Neural cell (in vitro differentiated cells): ENCODE measurements at regions not wholly inside any gene's neighbourhood (a gene's known extent, or its start where the extent isn't known, plus 50 kb on each side); places are given as distances from the start of the nearest gene placed in this dataset.

Experiments used
- H2AFZ ChIP-seq: fragments of 200-600, 300-800 bp; sonication (generic), shearing (Covaris generic); 2 replicates; pipeline ENCODE4 v1.6.0; 2014; ENCODE audit warnings: low read depth, mild to moderate bottlenecking, antibody characterized with exemption, low read length, moderate library complexity
- H3F3A ChIP-seq: fragments of 200-600 bp; shearing (Covaris generic); 2 replicates; pipeline ENCODE4 v1.6.1; 2016; ENCODE audit warnings: mild to moderate bottlenecking, moderate library complexity, mixed read lengths, antibody characterized with exemption, low read length; ENCODE audit not compliant: insufficient read depth, poor library complexity, severe bottlenecking
- H3K27ac ChIP-seq: fragments of 200-600, 300-800 bp; sonication (generic), shearing (Covaris generic); 2 replicates; pipeline ENCODE4 v1.5.1; 2014; ENCODE audit warnings: mild to moderate bottlenecking, low read length, moderate library complexity
- H3K27me3 ChIP-seq: fragments of 300-800, 200-600 bp; sonication (generic), shearing (Covaris generic); 2 replicates; pipeline ENCODE4 v1.6.0; 2014; ENCODE audit warnings: mild to moderate bottlenecking, low read depth, low read length, moderate library complexity; ENCODE audit not compliant: insufficient read depth
- H3K36me3 ChIP-seq: fragments of 300-800, 200-600 bp; sonication (generic), shearing (Covaris generic); 2 replicates; pipeline ENCODE4 v1.5.1; 2014; ENCODE audit warnings: mild to moderate bottlenecking, antibody characterized with exemption, low read length, moderate library complexity; ENCODE audit not compliant: insufficient read depth
- H3K4me2 ChIP-seq: fragments of 300-800, 200-600 bp; sonication (generic), shearing (Covaris generic); 2 replicates; pipeline ENCODE4 v1.6.0; 2014; ENCODE audit warnings: mild to moderate bottlenecking, low read length
- H3K4me3 ChIP-seq: fragments of 300-800, 200-600 bp; sonication (generic), shearing (Covaris generic); 2 replicates; pipeline ENCODE4 v1.5.1; 2014; ENCODE audit warnings: mild to moderate bottlenecking, low read length, moderate library complexity
- H3K79me2 ChIP-seq: fragments of 200-600 bp; shearing (Covaris generic); replicated peaks from 2 replicates; pipeline ENCODE4 v1.6.0; 2014; ENCODE audit warnings: mild to moderate bottlenecking, low read length, moderate library complexity; ENCODE audit not compliant: insufficient read depth
- H3K9ac ChIP-seq: fragments of 300-800, 200-600 bp; sonication (generic), shearing (Covaris generic); 2 replicates; pipeline ENCODE4 v1.6.1; 2016; ENCODE audit warnings: mild to moderate bottlenecking, low read length, mixed read lengths
- H3K9me2 ChIP-seq: fragments of 200-600 bp; shearing (Covaris generic); 2 replicates; pipeline ENCODE4 v1.6.1; 2016; ENCODE audit warnings: mild to moderate bottlenecking, low read length, mixed read lengths; ENCODE audit not compliant: insufficient read depth
- H3K9me3 ChIP-seq: fragments of 200-600, 300-800 bp; sonication (generic), shearing (Covaris generic); 2 replicates; pipeline ENCODE4 v1.6.1; 2016; ENCODE audit warnings: mild to moderate bottlenecking, mixed run types, low read length, moderate library complexity, mixed read lengths
- H4K20me1 ChIP-seq: fragments of 200-600 bp; shearing (Covaris generic); 2 replicates; pipeline ENCODE4 v1.6.1; 2016; ENCODE audit warnings: mild to moderate bottlenecking, mixed run types; ENCODE audit not compliant: insufficient read depth
- EP300 ChIP-seq: fragments of 450-650 bp; conservative IDR thresholded peaks from 2 replicates; pipeline ENCODE4 v1.6.1; 2014; ENCODE audit warnings: antibody characterized with exemption, mild to moderate bottlenecking, moderate library complexity; ENCODE audit not compliant: poor library complexity, severe bottlenecking
- EZH2 ChIP-seq: fragments of 200-600, 300-800 bp; shearing (Covaris generic), sonication (generic); IDR thresholded peaks from 2 replicates; pipeline ENCODE4 v1.6.1; 2014; ENCODE audit warnings: antibody characterized with exemption, low read length, borderline replicate concordance, mild to moderate bottlenecking; ENCODE audit not compliant: insufficient read depth, poor library complexity, severe bottlenecking
- MXI1 ChIP-seq: fragments of 450-650 bp; conservative IDR thresholded peaks from 2 replicates; pipeline ENCODE4 v1.6.1; 2014; ENCODE audit warnings: antibody characterized with exemption, mild to moderate bottlenecking; ENCODE audit not compliant: poor library complexity, severe bottlenecking
- POLR2AphosphoS5 ChIP-seq: IDR thresholded peaks from 2 replicates; pipeline ENCODE4 v1.6.1; 2012
- RAD21 ChIP-seq: fragments of 450-650 bp; conservative IDR thresholded peaks from 2 replicates; pipeline ENCODE4 v1.6.1; 2014; ENCODE audit warnings: antibody characterized with exemption, mild to moderate bottlenecking, moderate library complexity
- REST ChIP-seq: IDR thresholded peaks from 2 replicates; pipeline ENCODE4 v1.6.1; 2012; ENCODE audit warnings: borderline replicate concordance
- SMC3 ChIP-seq: fragments of 450-650 bp; conservative IDR thresholded peaks from 2 replicates; pipeline ENCODE4 v1.6.1; 2014; ENCODE audit warnings: antibody characterized with exemption, mild to moderate bottlenecking, moderate library complexity; ENCODE audit not compliant: poor library complexity
- TAF1 ChIP-seq: IDR thresholded peaks from 2 replicates; pipeline ENCODE4 v1.6.1; 2012; ENCODE audit warnings: low read depth
- TF ChIP-seq, protein P1 (sequence below): fragments of 450-650 bp; IDR thresholded peaks from 2 replicates; pipeline ENCODE4 v1.5.1; 2014; ENCODE audit warnings: antibody characterized with exemption, mild to moderate bottlenecking, moderate library complexity; ENCODE audit not compliant: poor library complexity, severe bottlenecking

DNA sequence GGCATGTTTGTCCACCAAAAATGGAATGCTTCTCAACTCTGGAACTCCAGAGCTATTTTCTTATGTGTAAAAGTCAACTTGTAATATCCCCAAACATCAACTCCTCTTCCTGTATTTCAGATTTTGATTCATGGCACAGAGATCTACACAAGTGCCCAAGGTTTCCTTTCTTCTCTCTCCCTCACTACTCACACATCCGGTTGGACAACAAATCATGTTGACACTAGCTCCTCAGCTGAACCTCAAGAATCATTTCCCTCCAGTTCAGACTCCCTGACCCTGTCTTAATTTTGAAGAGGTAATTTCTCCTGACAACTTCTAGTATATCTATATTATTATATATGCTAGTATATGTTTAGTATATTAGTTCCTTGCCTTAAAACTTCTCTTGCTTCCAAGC is 485.4 kb upstream of the CCDC196 start:
- no peak overlapping the region for H3K4me3 ChIP-seq
- H4K20me1 ChIP-seq: no peaks in the 10 kb centered on the region
- H3K27ac ChIP-seq: no peak overlapping the region
- H3K9ac ChIP-seq: no peak overlapping the region
- H3K36me3 ChIP-seq: no peaks in the 10 kb centered on the region
- H3F3A ChIP-seq: no peaks in the 10 kb centered on the region
- no peaks in the 10 kb centered on the region for H3K79me2 ChIP-seq
- H3K9me2 ChIP-seq: no peaks in the 10 kb centered on the region
- no peak overlapping the region for H2AFZ ChIP-seq
- H3K27me3 ChIP-seq: no peaks in the 10 kb centered on the region
- H3K9me3 ChIP-seq: peaks cover 14% of the 10 kb centered on the region
- no peak overlapping the region for H3K4me2 ChIP-seq
- TF ChIP-seq SMC3: no peak
- no peak for TF ChIP-seq MXI1
- no peak for TF ChIP-seq REST
- no peak for TF ChIP-seq RAD21
- no peak for TF ChIP-seq TAF1
- no peak for TF ChIP-seq EZH2
- TF ChIP-seq, protein P1, sequence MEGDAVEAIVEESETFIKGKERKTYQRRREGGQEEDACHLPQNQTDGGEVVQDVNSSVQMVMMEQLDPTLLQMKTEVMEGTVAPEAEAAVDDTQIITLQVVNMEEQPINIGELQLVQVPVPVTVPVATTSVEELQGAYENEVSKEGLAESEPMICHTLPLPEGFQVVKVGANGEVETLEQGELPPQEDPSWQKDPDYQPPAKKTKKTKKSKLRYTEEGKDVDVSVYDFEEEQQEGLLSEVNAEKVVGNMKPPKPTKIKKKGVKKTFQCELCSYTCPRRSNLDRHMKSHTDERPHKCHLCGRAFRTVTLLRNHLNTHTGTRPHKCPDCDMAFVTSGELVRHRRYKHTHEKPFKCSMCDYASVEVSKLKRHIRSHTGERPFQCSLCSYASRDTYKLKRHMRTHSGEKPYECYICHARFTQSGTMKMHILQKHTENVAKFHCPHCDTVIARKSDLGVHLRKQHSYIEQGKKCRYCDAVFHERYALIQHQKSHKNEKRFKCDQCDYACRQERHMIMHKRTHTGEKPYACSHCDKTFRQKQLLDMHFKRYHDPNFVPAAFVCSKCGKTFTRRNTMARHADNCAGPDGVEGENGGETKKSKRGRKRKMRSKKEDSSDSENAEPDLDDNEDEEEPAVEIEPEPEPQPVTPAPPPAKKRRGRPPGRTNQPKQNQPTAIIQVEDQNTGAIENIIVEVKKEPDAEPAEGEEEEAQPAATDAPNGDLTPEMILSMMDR: no peak
- no peak for TF ChIP-seq POLR2AphosphoS5
- no peak for TF ChIP-seq EP300

- H4K20me1 ChIP-seq: no peaks in the 10 kb centered on the region
- no peaks in the 10 kb centered on the region for H3K36me3 ChIP-seq
- H3K27me3 ChIP-seq: no peaks in the 10 kb centered on the region
- no peak overlapping the region for H3K9ac ChIP-seq
- H3F3A ChIP-seq: no peaks in the 10 kb centered on the region
- no peaks in the 10 kb centered on the region for H3K79me2 ChIP-seq
- H3K9me3 ChIP-seq: peaks cover 14% of the 10 kb centered on the region
- H3K9me2 ChIP-seq: no peaks in the 10 kb centered on the region
- no peak overlapping the region for H3K4me2 ChIP-seq
- no peak overlapping the region for H2AFZ ChIP-seq
- H3K4me3 ChIP-seq: no peak overlapping the region
- TF ChIP-seq, protein P1: no peak
- TF ChIP-seq REST (no peak), MXI1 (no peak), SMC3 (no peak), POLR2AphosphoS5 (no peak), EZH2 (no peak), RAD21 (no peak), EP300 (no peak)
- H3K27ac ChIP-seq: no peak overlapping the region
Measured at GRCh38 chr14:66001356-66001755, 484.8 kb upstream of the CCDC196 start.
